HG02884 (cell line): ENCODE measurements at regions not wholly inside any gene's neighbourhood (a gene's known extent, or its start where the extent isn't known, plus 50 kb on each side); places are given as distances from the start of the nearest gene placed in this dataset.
"Not testable (repeated sequence)": the region's sequence is repeated elsewhere in the genome, so short reads cannot be mapped to it uniquely, and the experiment has no call there.

Source experiments
- ATAC-seq: cut with Tn5 transposase; IDR thresholded peaks from one replicate; pipeline ENCODE4 v1.9.1; 2021; ENCODE audit warnings: mild to moderate bottlenecking, moderate library complexity; ENCODE audit not compliant: unreplicated experiment

GRCh38 chr17:79560527-79560926 lies 50.3 kb downstream of the RBFOX3 start:
- no peak for ATAC-seq

GRCh38 chr17:79559111-79559887 lies 51.6 kb downstream of the RBFOX3 start:
- no peak for ATAC-seq

GRCh38 chr17:79558091-79558900 lies 52.6 kb downstream of the RBFOX3 start:
- no peak for ATAC-seq

- ATAC-seq, result no peak
Observed at GRCh38 chr17:79557276-79558090, 53.4 kb downstream of the RBFOX3 start.

- ATAC-seq, result no peak
Observed at GRCh38 chr17:79556271-79556670, 54.6 kb downstream of the RBFOX3 start.

GRCh38 chr17:79555543-79555942 lies 55.3 kb downstream of the RBFOX3 start:
- no peak for ATAC-seq

- not testable (repeated sequence) for ATAC-seq
Observed at GRCh38 chr17:79554346-79554745, 56.5 kb downstream of the RBFOX3 start.

- ATAC-seq, result no peak
Observed at GRCh38 chr17:79552824-79553223, 58.0 kb downstream of the RBFOX3 start.

- no peak for ATAC-seq
Observed at GRCh38 chr17:79552405-79552804, 58.4 kb downstream of the RBFOX3 start.

- no peak for ATAC-seq
Observed at GRCh38 chr17:79549141-79549915, 61.5 kb downstream of the RBFOX3 start.

- no peak for ATAC-seq
Observed at GRCh38 chr17:79548116-79548515, 62.7 kb downstream of the RBFOX3 start.

GRCh38 chr17:79547586-79547985 lies 63.3 kb downstream of the RBFOX3 start:
- ATAC-seq, result no peak

GRCh38 chr17:79547171-79547570 lies 63.7 kb downstream of the RBFOX3 start:
- ATAC-seq, result not testable (repeated sequence)

- ATAC-seq, result no peak
Observed at GRCh38 chr17:79546386-79546785, 64.5 kb downstream of the RBFOX3 start.

- ATAC-seq, result no peak
Observed at GRCh38 chr17:79545251-79546005, 65.4 kb downstream of the RBFOX3 start.

GRCh38 chr17:79544142-79544914 lies 66.5 kb downstream of the RBFOX3 start:
- ATAC-seq, result no peak

GRCh38 chr17:79543531-79543930 lies 67.3 kb downstream of the RBFOX3 start:
- ATAC-seq, result no peak

GRCh38 chr17:79542718-79543117 lies 68.1 kb downstream of the RBFOX3 start:
- ATAC-seq, result no peak
